HFFc6 (cell line): ENCODE measurements at regions not wholly inside any gene's neighbourhood (a gene's known extent, or its start where the extent isn't known, plus 50 kb on each side); places are given as distances from the start of the nearest gene placed in this dataset.

Experiments used
- DNase-seq: peaks from one replicate; pipeline ENCODE4 v3.0.0-alpha.2; 2018
- H3K27ac Mint-ChIP-seq: 2 replicates; pipeline ENCODE4 v1.8.0; 2020; ENCODE audit warnings: mild to moderate bottlenecking, mixed read lengths
- H3K27me3 Mint-ChIP-seq: 2 replicates; pipeline ENCODE4 v1.8.0; 2021; ENCODE audit warnings: mild to moderate bottlenecking, moderate library complexity, mixed read lengths; ENCODE audit not compliant: insufficient read depth
- H3K36me3 Mint-ChIP-seq: 2 replicates; pipeline ENCODE4 v1.8.0; 2021; ENCODE audit warnings: low read depth, mixed read lengths
- H3K4me1 Mint-ChIP-seq: 2 replicates; pipeline ENCODE4 v1.8.0; 2020; ENCODE audit warnings: low read depth, mixed read lengths
- H3K4me3 Mint-ChIP-seq: 2 replicates; pipeline ENCODE4 v1.8.0; 2020; ENCODE audit warnings: mild to moderate bottlenecking, moderate library complexity, mixed read lengths
- H3K9me3 Mint-ChIP-seq: 2 replicates; pipeline ENCODE4 v1.8.0; 2020; ENCODE audit warnings: mild to moderate bottlenecking, mixed read lengths
- TF ChIP-seq, protein P1 (sequence below): fragments of 200-600 bp; sonication (generic); IDR thresholded peaks from 2 replicates; pipeline ENCODE4 v1.5.0; 2021; ENCODE audit warnings: antibody characterized with exemption, mild to moderate bottlenecking

DNA sequence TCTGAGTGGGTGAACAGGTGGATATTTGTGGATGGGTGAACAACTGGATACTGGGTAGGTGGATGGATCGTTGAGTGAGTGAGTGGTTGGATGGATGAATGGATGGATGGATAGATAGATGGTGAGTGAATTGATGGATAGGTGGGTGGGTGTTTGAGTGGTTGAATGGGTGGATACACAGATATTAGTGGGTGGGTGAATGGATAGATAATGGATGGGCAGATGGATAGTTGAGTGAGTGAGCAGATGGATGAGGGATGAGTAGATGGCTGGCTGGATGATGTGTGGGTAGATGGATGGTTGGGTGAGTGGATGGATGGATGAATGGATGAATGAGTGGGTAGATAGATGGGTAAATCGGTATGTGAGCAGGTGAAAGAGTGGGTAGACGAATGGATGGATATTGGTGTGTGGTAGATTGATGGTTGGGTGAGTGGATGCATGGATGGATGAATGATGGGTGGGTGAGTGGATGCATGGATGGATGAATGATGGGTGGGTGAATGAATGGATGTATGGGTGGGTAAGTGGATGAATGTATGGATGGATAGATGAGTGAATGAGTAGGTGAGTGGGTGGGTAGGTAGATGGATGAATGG is 406.7 kb downstream of the MN1 start:
- Mint-ChIP-seq H3K27ac (no peak overlapping the region), H3K4me1 (no peaks in the 10 kb centered on the region), H3K4me3 (no peak overlapping the region), H3K36me3 (no peaks in the 10 kb centered on the region), H3K27me3 (peaks cover 47% of the 10 kb centered on the region), H3K9me3 (no peaks in the 10 kb centered on the region)
- TF ChIP-seq, protein P1, sequence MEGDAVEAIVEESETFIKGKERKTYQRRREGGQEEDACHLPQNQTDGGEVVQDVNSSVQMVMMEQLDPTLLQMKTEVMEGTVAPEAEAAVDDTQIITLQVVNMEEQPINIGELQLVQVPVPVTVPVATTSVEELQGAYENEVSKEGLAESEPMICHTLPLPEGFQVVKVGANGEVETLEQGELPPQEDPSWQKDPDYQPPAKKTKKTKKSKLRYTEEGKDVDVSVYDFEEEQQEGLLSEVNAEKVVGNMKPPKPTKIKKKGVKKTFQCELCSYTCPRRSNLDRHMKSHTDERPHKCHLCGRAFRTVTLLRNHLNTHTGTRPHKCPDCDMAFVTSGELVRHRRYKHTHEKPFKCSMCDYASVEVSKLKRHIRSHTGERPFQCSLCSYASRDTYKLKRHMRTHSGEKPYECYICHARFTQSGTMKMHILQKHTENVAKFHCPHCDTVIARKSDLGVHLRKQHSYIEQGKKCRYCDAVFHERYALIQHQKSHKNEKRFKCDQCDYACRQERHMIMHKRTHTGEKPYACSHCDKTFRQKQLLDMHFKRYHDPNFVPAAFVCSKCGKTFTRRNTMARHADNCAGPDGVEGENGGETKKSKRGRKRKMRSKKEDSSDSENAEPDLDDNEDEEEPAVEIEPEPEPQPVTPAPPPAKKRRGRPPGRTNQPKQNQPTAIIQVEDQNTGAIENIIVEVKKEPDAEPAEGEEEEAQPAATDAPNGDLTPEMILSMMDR, result no peak
- DNase-seq, result no peak

DNA sequence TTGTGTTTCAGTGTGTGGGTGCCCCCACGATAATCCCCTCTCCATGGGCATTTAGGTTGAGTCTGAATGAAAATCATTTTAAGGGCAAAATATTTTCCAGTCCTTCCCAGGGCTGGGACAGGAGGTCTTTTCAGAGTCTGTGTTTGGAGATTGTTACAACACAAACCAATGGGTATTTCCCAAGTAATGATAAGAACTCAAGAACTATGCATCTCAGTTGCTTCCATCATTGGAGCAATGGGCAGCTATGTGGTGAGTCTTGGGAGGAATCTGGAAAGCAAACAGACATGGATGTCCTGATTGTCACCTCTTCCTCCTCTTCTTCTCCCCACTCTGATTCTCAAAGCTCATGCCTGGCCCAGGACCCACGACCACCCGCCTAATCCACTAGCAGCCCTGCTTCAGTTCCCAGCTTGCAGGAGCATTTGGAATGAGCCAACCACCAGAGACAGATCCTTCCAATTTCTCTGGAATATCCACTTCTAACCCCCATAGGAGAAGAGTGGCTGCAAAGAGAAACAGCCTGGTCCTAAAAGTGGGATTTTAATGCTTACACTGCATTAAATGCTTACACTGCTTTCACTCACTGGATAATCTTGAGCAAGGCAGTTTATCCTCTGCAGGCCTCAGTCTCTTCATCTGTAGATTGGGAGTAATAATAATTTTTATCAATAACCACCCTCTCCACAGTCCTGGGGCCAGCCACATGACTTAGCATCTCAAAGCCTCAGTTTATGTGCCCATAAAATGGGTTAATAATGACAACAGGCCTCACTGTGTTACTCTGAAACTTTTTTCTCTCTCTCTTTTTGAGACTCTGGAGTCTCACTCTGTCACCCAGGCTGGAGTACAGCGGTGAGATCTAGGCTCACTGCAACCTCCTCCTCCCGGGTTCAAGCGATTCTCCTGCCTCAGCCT is 404.3 kb downstream of the MN1 start:
- no peak for DNase-seq
- Mint-ChIP-seq H3K4me3 (no peak overlapping the region), H3K4me1 (no peaks in the 10 kb centered on the region), H3K27me3 (peaks cover 35% of the 10 kb centered on the region), H3K36me3 (no peaks in the 10 kb centered on the region), H3K9me3 (no peaks in the 10 kb centered on the region), H3K27ac (no peak overlapping the region)
- TF ChIP-seq, protein P1, result no peak

DNA sequence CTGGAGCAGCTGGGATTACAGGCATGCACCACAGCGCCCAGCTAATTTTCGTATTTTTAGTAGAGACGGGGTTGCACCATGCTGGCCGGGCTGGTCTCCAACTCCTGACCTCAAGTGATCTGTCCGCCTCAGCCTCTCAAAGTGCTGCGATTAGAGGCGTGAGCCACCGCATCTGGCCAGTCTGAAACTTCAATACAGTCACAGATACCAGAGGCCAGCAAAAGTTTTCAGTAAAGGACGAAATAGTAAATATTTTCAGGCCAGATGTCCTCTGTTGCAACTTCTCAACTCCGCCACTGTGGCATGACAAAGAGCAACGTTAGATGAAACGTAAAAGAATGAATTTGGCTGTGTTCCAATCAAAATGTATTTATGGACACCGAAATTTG is 403.6 kb downstream of the MN1 start:
- H3K4me3 Mint-ChIP-seq, result no peak overlapping the region
- no peak for DNase-seq
- no peak overlapping the region for H3K27ac Mint-ChIP-seq
- H3K4me1 Mint-ChIP-seq, result no peaks in the 10 kb centered on the region
- H3K36me3 Mint-ChIP-seq, result no peaks in the 10 kb centered on the region
- H3K27me3 Mint-ChIP-seq, result peaks cover 34% of the 10 kb centered on the region
- TF ChIP-seq, protein P1, result no peak
- H3K9me3 Mint-ChIP-seq, result no peaks in the 10 kb centered on the region; the same call in 1 of the 2 replicates

DNA sequence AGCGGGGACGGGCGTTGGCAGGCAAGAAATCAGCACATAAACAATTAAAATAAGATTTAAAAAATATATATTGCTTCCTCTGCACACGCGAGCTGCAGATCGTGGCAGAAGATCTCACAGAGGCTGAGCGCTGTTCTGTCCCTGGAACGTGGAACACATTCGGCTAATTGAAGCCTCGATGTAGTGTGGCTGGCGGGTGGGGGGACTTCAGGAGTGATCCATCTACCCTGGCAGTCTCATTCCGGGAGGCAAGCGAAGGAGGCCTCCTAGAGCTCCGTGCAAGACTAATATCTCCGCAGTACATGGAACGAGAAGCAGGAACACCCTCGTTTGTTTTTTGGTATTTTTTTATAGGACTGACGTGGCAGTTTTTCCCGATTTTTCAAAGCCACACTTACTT is 402.4 kb downstream of the MN1 start:
- no peaks in the 10 kb centered on the region for H3K4me1 Mint-ChIP-seq

DNA sequence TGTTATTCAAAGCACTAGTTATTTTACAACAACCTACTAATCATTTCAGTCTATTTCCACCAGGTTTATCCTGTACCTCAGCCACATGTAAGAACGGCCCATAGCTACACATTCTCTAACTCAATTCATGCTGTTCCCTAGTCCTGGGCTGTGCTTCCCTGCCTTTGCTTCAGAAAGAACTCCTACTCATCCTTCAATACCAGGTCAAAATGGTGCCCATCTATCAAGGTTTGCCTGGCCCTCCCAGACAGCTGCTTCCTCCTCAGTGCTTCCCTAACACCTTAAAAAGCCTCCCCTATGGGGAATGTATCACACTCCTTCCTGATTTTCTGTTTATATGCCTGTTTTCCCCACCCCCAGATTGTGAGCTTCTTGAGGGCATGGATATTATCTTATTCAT is 400.7 kb downstream of the MN1 start:
- Mint-ChIP-seq H3K4me3 (no peak overlapping the region), H3K36me3 (no peaks in the 10 kb centered on the region), H3K4me1 (0 out of 2 replicates have a peak, but pooled peaks cover under 1% of the 10 kb centered on the region), H3K27ac (no peak overlapping the region), H3K27me3 (peaks cover 28% of the 10 kb centered on the region), H3K9me3 (no peaks in the 10 kb centered on the region; the same call in 1 of the 2 replicates)
- TF ChIP-seq, protein P1, result no peak
- DNase-seq, result no peak

More for the DNA sequence above, 402.4 kb downstream of the MN1 start:
- TF ChIP-seq, protein P1, result no peak
- Mint-ChIP-seq H3K36me3 (no peaks in the 10 kb centered on the region), H3K27ac (no peak overlapping the region), H3K4me3 (no peak overlapping the region), H3K27me3 (peaks cover 32% of the 10 kb centered on the region), H3K9me3 (no peaks in the 10 kb centered on the region; the same call in 1 of the 2 replicates)
- no peak for DNase-seq
